Colonic mucosa (tissue), 4 donors: ENCODE measurements at regions not wholly inside any gene's neighbourhood (a gene's known extent, or its start where the extent isn't known, plus 50 kb on each side); places are given as distances from the start of the nearest gene placed in this dataset.

Source experiments
- DNase-seq: peaks from one replicate; pipeline ENCODE4 v3.0.0-alpha.2; 2020
- H3K27ac ChIP-seq: fragments of 200-600 bp; one replicate; pipeline ENCODE4 v1.8.0; 2021
- H3K27me3 ChIP-seq: fragments of 200-600 bp; one replicate; pipeline ENCODE4 v1.8.0; 2021
- H3K36me3 ChIP-seq: fragments of 200-600 bp; one replicate; pipeline ENCODE4 v1.8.0; 2021
- H3K4me1 ChIP-seq: fragments of 200-600 bp; one replicate; pipeline ENCODE4 v1.8.0; 2021; ENCODE audit warnings: mild to moderate bottlenecking
- H3K4me3 ChIP-seq: fragments of 200-600 bp; one replicate; pipeline ENCODE4 v1.8.0; 2021
- H3K9ac ChIP-seq, 2 donors: one replicate each; pipeline ENCODE4 v1.7.0; 2013; ENCODE audit warnings: control low read depth in 2 of 2, low read depth in 2 of 2, low read length in 2 of 2
- H3K9me3 ChIP-seq: fragments of 200-600 bp; one replicate; pipeline ENCODE4 v1.8.0; 2021
- CTCF ChIP-seq: fragments of 200-600 bp; IDR thresholded peaks from one replicate; pipeline ENCODE4 v1.8.0; 2022; ENCODE audit warnings: antibody characterized with exemption, mild to moderate bottlenecking
- intact Hi-C: fragments of 100-400 bp; cut with DNase I; formaldehyde crosslinking; loops from one replicate; pipeline ENCODE4 v1.14.1; 2022
- donor health status: healthy.
- donor health status: DM: no; HTN: no; CAD: no.
- donor health status: DM: no; HTN: no; CAD: no.

- H3K27me3 ChIP-seq, result no peaks in the 10 kb centered on the region
- intact Hi-C loops, result no loop called here
- TF ChIP-seq CTCF, result no peak
- no peak overlapping the region for H3K4me3 ChIP-seq
- DNase-seq, result no peak
- no peaks in the 10 kb centered on the region for H3K9me3 ChIP-seq
- no peaks in the 10 kb centered on the region for H3K4me1 ChIP-seq
- no peak overlapping the region for H3K27ac ChIP-seq
- H3K36me3 ChIP-seq, result no peaks in the 10 kb centered on the region
- no peak overlapping the region for H3K9ac ChIP-seq
Observed at GRCh38 chr5:61915646-61916045, 390.4 kb upstream of the KIF2A start.

- Histone ChIP-seq H3K9ac (no peak overlapping the region), H3K4me1 (no peaks in the 10 kb centered on the region), H3K4me3 (no peak overlapping the region), H3K27ac (no peak overlapping the region), H3K27me3 (no peaks in the 10 kb centered on the region), H3K36me3 (no peaks in the 10 kb centered on the region), H3K9me3 (no peaks in the 10 kb centered on the region)
- intact Hi-C loops, result no loop called here
- DNase-seq, result no peak
- no peak for TF ChIP-seq CTCF
Observed at GRCh38 chr5:61916621-61917620, 389.1 kb upstream of the KIF2A start.

DNA sequence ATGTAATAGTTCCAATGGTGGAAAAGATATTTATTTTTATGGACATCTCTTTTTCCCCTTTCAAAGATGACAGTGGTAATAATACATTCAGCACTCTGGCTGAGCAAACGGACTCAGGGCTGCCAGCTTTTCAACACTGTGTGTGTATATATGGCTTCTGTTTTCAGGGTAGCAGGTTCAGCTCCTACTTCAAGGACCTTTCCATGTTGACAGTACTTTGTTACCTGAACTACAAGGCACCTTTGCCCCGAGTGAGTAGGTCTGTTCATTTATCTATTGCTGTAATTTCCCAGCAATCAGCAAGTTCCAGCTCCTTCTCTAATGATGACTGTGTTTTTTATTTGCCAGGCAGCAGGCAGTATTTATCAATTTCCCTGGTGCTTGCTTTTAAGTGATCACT, 387.4 kb upstream of the KIF2A start:
- no peak for DNase-seq
- Histone ChIP-seq H3K9me3 (no peaks in the 10 kb centered on the region), H3K36me3 (no peaks in the 10 kb centered on the region), H3K9ac (no peak overlapping the region), H3K4me1 (no peaks in the 10 kb centered on the region), H3K27ac (no peak overlapping the region), H3K27me3 (no peaks in the 10 kb centered on the region), H3K4me3 (no peak overlapping the region)
- intact Hi-C loops, result no loop called here
- TF ChIP-seq CTCF, result no peak

GRCh38 chr5:61919920-61920319, 386.1 kb upstream of the KIF2A start:
- TF ChIP-seq CTCF, result no peak

DNA sequence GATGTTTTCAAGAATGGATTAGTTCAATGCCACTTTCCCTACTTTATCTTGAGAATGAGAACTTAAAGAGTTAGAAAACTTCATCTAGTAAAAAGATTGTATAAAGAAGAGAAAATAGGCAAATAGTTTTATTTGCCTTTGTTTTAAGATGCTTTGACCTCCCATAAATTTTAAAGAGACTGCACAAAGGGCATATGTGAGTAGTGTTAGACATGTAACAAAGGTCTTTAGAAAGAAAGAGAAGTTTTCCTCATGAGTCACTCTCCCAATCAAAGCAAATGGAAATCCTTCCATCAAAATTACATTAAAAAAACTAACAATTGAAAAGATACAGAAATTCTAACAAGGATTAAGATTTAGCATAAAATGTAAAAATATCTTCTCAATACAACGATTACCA, 381.8 kb upstream of the KIF2A start:
- Histone ChIP-seq H3K9ac (no peak overlapping the region), H3K4me1 (no peaks in the 10 kb centered on the region), H3K4me3 (no peak overlapping the region), H3K27me3 (no peaks in the 10 kb centered on the region), H3K36me3 (no peaks in the 10 kb centered on the region), H3K27ac (no peak overlapping the region), H3K9me3 (no peaks in the 10 kb centered on the region)
- DNase-seq, result no peak
- no peak for TF ChIP-seq CTCF
- intact Hi-C loops, result no loop called here

More at GRCh38 chr5:61919920-61920319, 386.1 kb upstream of the KIF2A start:
- intact Hi-C loops, result no loop called here
- Histone ChIP-seq H3K27me3 (no peaks in the 10 kb centered on the region), H3K4me1 (no peaks in the 10 kb centered on the region), H3K9me3 (no peaks in the 10 kb centered on the region), H3K4me3 (no peak overlapping the region), H3K36me3 (no peaks in the 10 kb centered on the region), H3K27ac (no peak overlapping the region), H3K9ac (no peak overlapping the region)
- no peak for DNase-seq
